ENCODE measurements at regions not wholly inside any gene's neighbourhood (a gene's known extent, or its start where the extent isn't known, plus 50 kb on each side); places are given as distances from the start of the nearest gene placed in this dataset.

DNA sequence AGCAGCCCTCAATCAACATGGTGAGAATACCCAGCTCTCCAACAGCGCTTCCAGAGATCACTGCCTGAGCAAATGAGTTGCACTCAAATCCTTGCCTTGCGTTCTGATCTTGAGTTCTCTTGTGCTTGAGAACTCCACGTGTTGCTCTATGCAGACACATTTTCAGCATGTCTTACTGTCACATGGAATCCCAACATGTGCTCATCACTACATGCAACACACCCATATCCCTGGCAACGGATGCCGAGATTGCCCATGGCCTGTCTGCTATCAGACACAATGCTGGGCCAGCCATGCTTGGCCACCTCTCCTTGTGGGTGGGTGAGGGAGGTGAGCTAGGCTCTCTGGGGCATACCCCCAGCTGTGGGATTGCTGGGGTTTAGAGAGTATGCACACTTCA is 91.9 kb upstream of the LDAH start:
- intact Hi-C loops (cut with micrococcal nuclease), result no loop called here
- RAD21 ChIA-PET (ENCODE audit: low non-redundant PET in 1 of 2, low total read pairs in 2 of 2, uncharacterized antibody in 2 of 2, unreplicated experiment in 2 of 2), result no interaction called here

DNA sequence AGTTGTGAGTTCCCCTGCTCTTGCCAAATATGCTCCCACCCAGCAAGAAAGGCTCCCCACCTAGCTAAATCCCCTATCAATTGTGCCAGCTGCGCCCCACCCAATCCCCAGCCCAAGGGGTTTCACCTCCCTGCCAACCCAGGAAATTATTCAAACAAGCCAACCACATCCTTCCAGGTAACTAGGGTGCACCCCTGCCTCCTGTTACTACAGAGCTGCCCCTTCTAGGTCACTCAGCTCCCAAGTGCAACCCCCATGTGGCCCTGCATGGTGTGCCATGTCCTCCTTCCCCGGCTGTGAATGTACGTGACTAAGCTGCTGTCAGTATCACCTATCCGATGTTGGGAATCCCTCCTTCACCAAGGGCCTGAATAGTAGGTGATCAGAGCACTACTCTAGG is 91.2 kb upstream of the LDAH start:
- ChIA-PET CTCF (no interaction called here), RAD21 (ENCODE audit: low non-redundant PET in 1 of 2, low total read pairs in 2 of 2, uncharacterized antibody in 2 of 2, unreplicated experiment in 2 of 2) (no interaction called here), POLR2A (no interaction called here)
- no peak for TF ChIP-seq POLR2AphosphoS5 (IDR thresholded peaks at IDR 0.05; ENCODE audit: low read depth, low read length)
- TF ChIP-seq RAD21 (IDR thresholded peaks at IDR 0.05; ENCODE audit: low read depth), result no peak
- no peak for TF ChIP-seq MAX (IDR thresholded peaks at IDR 0.05)
- TF ChIP-seq YY1 (IDR thresholded peaks at IDR 0.05; ENCODE audit: extremely low read depth, insufficient replicate concordance, low read depth, low read length), result no peak
- no peaks in the 10 kb centered on the region for H3K9me3 ChIP-seq (ENCODE audit: control insufficient read depth in 1 of 2, insufficient read depth in 1 of 2, low read depth in 1 of 2, low read length in 2 of 2)
- peaks cover 44% of the 10 kb centered on the region for H3K27me3 ChIP-seq (ENCODE audit: insufficient read depth, low read length)
- H3K4me2 ChIP-seq (ENCODE audit: low read length), result no peak overlapping the region
- DNase-seq (ENCODE audit: low read depth, low spot score) (no peak), ATAC-seq (no peak)
- H3K4me3 ChIP-seq (replicated peaks in 1 of 2; ENCODE audit: low read depth in 1 of 2, low read length in 2 of 2), result no peak overlapping the region
- H3K9ac ChIP-seq (ENCODE audit: low read length), result no peak overlapping the region
- no peaks in the 10 kb centered on the region for H3K9me2 ChIP-seq (ENCODE audit: insufficient read depth)
- no peaks in the 10 kb centered on the region for H3K4me1 ChIP-seq (ENCODE audit: control insufficient read depth in 1 of 2, insufficient read depth in 2 of 2, low read length in 2 of 2)
- H4K20me1 ChIP-seq (ENCODE audit: insufficient read depth), result no peaks in the 10 kb centered on the region
- BruUV-seq (replicated peaks), result no TSS peak
- no peaks in the 10 kb centered on the region for H3K36me3 ChIP-seq (ENCODE audit: control insufficient read depth in 1 of 2, insufficient read depth in 2 of 2, low read length in 2 of 2)
- H2AFZ ChIP-seq (ENCODE audit: low read depth, low read length, poor library complexity, severe bottlenecking), result no peak overlapping the region
- H3K27ac ChIP-seq (ENCODE audit: low read depth, low read length), result no peak overlapping the region
- H3K79me2 ChIP-seq (ENCODE audit: insufficient read depth, low read length), result no peaks in the 10 kb centered on the region
- intact Hi-C loops (cut with micrococcal nuclease), result no loop called here

More for the DNA sequence above, 91.9 kb upstream of the LDAH start:
- H3K27ac ChIP-seq (ENCODE audit: low read depth, low read length), result no peak overlapping the region
- peaks cover 51% of the 10 kb centered on the region for H3K27me3 ChIP-seq (ENCODE audit: insufficient read depth, low read length)
- no peak overlapping the region for H3K4me3 ChIP-seq (replicated peaks in 1 of 2; ENCODE audit: low read depth in 1 of 2, low read length in 2 of 2)
- TF ChIP-seq, protein P1, sequence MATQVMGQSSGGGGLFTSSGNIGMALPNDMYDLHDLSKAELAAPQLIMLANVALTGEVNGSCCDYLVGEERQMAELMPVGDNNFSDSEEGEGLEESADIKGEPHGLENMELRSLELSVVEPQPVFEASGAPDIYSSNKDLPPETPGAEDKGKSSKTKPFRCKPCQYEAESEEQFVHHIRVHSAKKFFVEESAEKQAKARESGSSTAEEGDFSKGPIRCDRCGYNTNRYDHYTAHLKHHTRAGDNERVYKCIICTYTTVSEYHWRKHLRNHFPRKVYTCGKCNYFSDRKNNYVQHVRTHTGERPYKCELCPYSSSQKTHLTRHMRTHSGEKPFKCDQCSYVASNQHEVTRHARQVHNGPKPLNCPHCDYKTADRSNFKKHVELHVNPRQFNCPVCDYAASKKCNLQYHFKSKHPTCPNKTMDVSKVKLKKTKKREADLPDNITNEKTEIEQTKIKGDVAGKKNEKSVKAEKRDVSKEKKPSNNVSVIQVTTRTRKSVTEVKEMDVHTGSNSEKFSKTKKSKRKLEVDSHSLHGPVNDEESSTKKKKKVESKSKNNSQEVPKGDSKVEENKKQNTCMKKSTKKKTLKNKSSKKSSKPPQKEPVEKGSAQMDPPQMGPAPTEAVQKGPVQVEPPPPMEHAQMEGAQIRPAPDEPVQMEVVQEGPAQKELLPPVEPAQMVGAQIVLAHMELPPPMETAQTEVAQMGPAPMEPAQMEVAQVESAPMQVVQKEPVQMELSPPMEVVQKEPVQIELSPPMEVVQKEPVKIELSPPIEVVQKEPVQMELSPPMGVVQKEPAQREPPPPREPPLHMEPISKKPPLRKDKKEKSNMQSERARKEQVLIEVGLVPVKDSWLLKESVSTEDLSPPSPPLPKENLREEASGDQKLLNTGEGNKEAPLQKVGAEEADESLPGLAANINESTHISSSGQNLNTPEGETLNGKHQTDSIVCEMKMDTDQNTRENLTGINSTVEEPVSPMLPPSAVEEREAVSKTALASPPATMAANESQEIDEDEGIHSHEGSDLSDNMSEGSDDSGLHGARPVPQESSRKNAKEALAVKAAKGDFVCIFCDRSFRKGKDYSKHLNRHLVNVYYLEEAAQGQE (IDR thresholded peaks at IDR 0.05; ENCODE audit: low read depth), result no peak
- ChIA-PET CTCF (no interaction called here), POLR2A (no interaction called here)
- no peak overlapping the region for H3K4me2 ChIP-seq (ENCODE audit: low read length)
- no peaks in the 10 kb centered on the region for H3K9me2 ChIP-seq (ENCODE audit: insufficient read depth)
- H3K4me1 ChIP-seq (ENCODE audit: control insufficient read depth in 1 of 2, insufficient read depth in 2 of 2, low read length in 2 of 2), result no peaks in the 10 kb centered on the region
- no peak overlapping the region for H3K9ac ChIP-seq (ENCODE audit: low read length)
- H3K79me2 ChIP-seq (ENCODE audit: insufficient read depth, low read length), result no peaks in the 10 kb centered on the region
- BruUV-seq (replicated peaks), result no TSS peak
- H2AFZ ChIP-seq (ENCODE audit: low read depth, low read length, poor library complexity, severe bottlenecking), result no peak overlapping the region
- ATAC-seq (no peak), DNase-seq (ENCODE audit: low read depth, low spot score) (no peak)
- no peaks in the 10 kb centered on the region for H4K20me1 ChIP-seq (ENCODE audit: insufficient read depth)
- H3K36me3 ChIP-seq (ENCODE audit: control insufficient read depth in 1 of 2, insufficient read depth in 2 of 2, low read length in 2 of 2), result no peaks in the 10 kb centered on the region
- no peaks in the 10 kb centered on the region for H3K9me3 ChIP-seq (ENCODE audit: control insufficient read depth in 1 of 2, insufficient read depth in 1 of 2, low read depth in 1 of 2, low read length in 2 of 2)
